CD8-positive, alpha-beta memory T cell (primary cell): ENCODE measurements at regions not wholly inside any gene's neighbourhood (a gene's known extent, or its start where the extent isn't known, plus 50 kb on each side); places are given as distances from the start of the nearest gene placed in this dataset.
A peak's percentile ranks its signal among the peaks of the same experiment; 100 is the strongest.

ENCODE experiments used
- CTCF ChIA-PET: fragments of 350-600 bp; sonication (Branson Sonifier 250); formaldehyde crosslinking; loops from one replicate; lab custom pipeline; 2021; ENCODE audit warnings: antibody characterized with exemption; lab: Charles Lee
- POLR2A ChIA-PET: fragments of 350-600 bp; sonication (Branson Sonifier 250); formaldehyde crosslinking; loops from one replicate; lab custom pipeline; 2021; ENCODE audit warnings: antibody characterized with exemption; lab: Charles Lee
- DNase-seq, 5 donors: peaks; one replicate each; pipeline versions ENCODE4 v3.0.0 to v3.0.0-alpha.2; 2020 to 2022; ENCODE audit warnings: mixed read lengths in 1 of 5
- H3K27ac ChIP-seq: one replicate; pipeline ENCODE4 v1.7.0; 2013; ENCODE audit warnings: low read depth, mild to moderate bottlenecking, low read length, moderate library complexity
- H3K27me3 ChIP-seq: 2 replicates; pipeline ENCODE4 v1.7.0; 2013; ENCODE audit warnings: low read length, mild to moderate bottlenecking; ENCODE audit not compliant: insufficient read depth, poor library complexity, severe bottlenecking
- H3K36me3 ChIP-seq: 2 replicates; pipeline ENCODE4 v1.7.0; 2013; ENCODE audit warnings: mild to moderate bottlenecking, low read length, moderate library complexity; ENCODE audit not compliant: insufficient read depth
- H3K4me1 ChIP-seq: 2 replicates; pipeline ENCODE4 v1.7.0; 2013; ENCODE audit warnings: mild to moderate bottlenecking, low read length, moderate library complexity; ENCODE audit not compliant: insufficient read depth
- H3K4me3 ChIP-seq: 2 replicates; pipeline ENCODE4 v1.7.0; 2013; ENCODE audit warnings: mild to moderate bottlenecking, low read length
- H3K9me3 ChIP-seq: 2 replicates; pipeline ENCODE4 v1.7.0; 2013; ENCODE audit warnings: mild to moderate bottlenecking, low read length
- H3K27ac Mint-ChIP-seq, 8 donors: one replicate each; pipeline ENCODE4 v1.8.0; 2020 to 2021; ENCODE audit warnings: mixed read lengths in 8 of 8, mild to moderate bottlenecking in 6 of 8, inconsistent platforms in 3 of 8, moderate library complexity in 3 of 8
- H3K27me3 Mint-ChIP-seq, 2 donors: one replicate each; pipeline ENCODE4 v1.8.0; 2020 to 2021; ENCODE audit warnings: mixed read lengths in 2 of 2, mild to moderate bottlenecking in 1 of 2, moderate library complexity in 1 of 2
- H3K36me3 Mint-ChIP-seq, 3 donors: one replicate each; pipeline ENCODE4 v1.8.0; 2020 to 2021; ENCODE audit warnings: mixed read lengths in 3 of 3, inconsistent platforms in 1 of 3, mild to moderate bottlenecking in 1 of 3
- H3K4me1 Mint-ChIP-seq, 3 donors: one replicate each; pipeline ENCODE4 v1.8.0; 2020 to 2021; ENCODE audit warnings: mixed read lengths in 3 of 3, inconsistent platforms in 1 of 3, mild to moderate bottlenecking in 1 of 3
- H3K4me3 Mint-ChIP-seq, 7 donors: one replicate each; pipeline ENCODE4 v1.8.0; 2020 to 2021; ENCODE audit warnings: mixed read lengths in 7 of 7, mild to moderate bottlenecking in 6 of 7, moderate library complexity in 4 of 7, inconsistent platforms in 2 of 7
- H3K9me3 Mint-ChIP-seq, 5 donors: one replicate each; pipeline ENCODE4 v1.8.0; 2020 to 2022; ENCODE audit warnings: mixed read lengths in 5 of 5, mild to moderate bottlenecking in 3 of 5, moderate library complexity in 2 of 5, inconsistent platforms in 1 of 5

GRCh38 chr2:64865073-64865830 lies 123.9 kb upstream of the SLC1A4 start:
- peak; percentile 48 to 74 (median 70) for DNase-seq
- H3K4me3 ChIP-seq: peak overlapping the region; percentile 63
- no peak overlapping the region for H3K27ac ChIP-seq
- Mint-ChIP-seq H3K27me3 (peaks cover 7% of the 10 kb centered on the region in 2 donors), H3K4me1 (peaks cover 0 to 4% (median 0%) of the 10 kb centered on the region in 3 donors), H3K27ac (peak overlapping the region in 3 of 8 donors; percentile 71 to 80 (median 74)), H3K9me3 (no peaks in the 10 kb centered on the region), H3K4me3 (peak overlapping the region in 5 of 7 donors; percentile 74 to 91 (median 79)), H3K36me3 (no peaks in the 10 kb centered on the region)
- no peaks in the 10 kb centered on the region for H3K9me3 ChIP-seq
- ChIA-PET POLR2A (interaction anchor here (0.6 to 0.7 kb wide), 3 partner anchors 210 to 269 kb away, joined by 4 to 9 read pairs (median 4); no protein-coding TSS in a partner anchor), CTCF (interaction anchor here (1.0 to 2.7 kb wide), 6 partner anchors 101 to 342 kb away, joined by 3 to 13 read pairs (median 6); no protein-coding TSS in a partner anchor)
- no peaks in the 10 kb centered on the region for H3K36me3 ChIP-seq
- H3K27me3 ChIP-seq: no peaks in the 10 kb centered on the region
- peaks cover 8% of the 10 kb centered on the region for H3K4me1 ChIP-seq

GRCh38 chr2:64865831-64866345 lies 123.3 kb upstream of the SLC1A4 start:
- ChIA-PET POLR2A (no interaction called here), CTCF (interaction anchor here (1.5 to 2.9 kb wide), 3 partner anchors 220 to 280 kb away, joined by 3 to 20 read pairs (median 14); no protein-coding TSS in a partner anchor)
- Histone ChIP-seq H3K27ac (no peak overlapping the region), H3K4me1 (peaks cover 8% of the 10 kb centered on the region), H3K27me3 (no peaks in the 10 kb centered on the region), H3K9me3 (no peaks in the 10 kb centered on the region), H3K36me3 (no peaks in the 10 kb centered on the region), H3K4me3 (no peak overlapping the region)
- no peak overlapping the region for H3K27ac Mint-ChIP-seq
- H3K9me3 Mint-ChIP-seq: no peaks in the 10 kb centered on the region
- H3K4me1 Mint-ChIP-seq: peaks cover 0 to 4% (median 0%) of the 10 kb centered on the region in 3 donors
- peaks cover 7% of the 10 kb centered on the region in 2 donors for H3K27me3 Mint-ChIP-seq
- no peaks in the 10 kb centered on the region for H3K36me3 Mint-ChIP-seq
- no peak for DNase-seq
- H3K4me3 Mint-ChIP-seq: peak overlapping the region in 4 of 7 donors; percentile 13 to 69 (median 48)

DNA sequence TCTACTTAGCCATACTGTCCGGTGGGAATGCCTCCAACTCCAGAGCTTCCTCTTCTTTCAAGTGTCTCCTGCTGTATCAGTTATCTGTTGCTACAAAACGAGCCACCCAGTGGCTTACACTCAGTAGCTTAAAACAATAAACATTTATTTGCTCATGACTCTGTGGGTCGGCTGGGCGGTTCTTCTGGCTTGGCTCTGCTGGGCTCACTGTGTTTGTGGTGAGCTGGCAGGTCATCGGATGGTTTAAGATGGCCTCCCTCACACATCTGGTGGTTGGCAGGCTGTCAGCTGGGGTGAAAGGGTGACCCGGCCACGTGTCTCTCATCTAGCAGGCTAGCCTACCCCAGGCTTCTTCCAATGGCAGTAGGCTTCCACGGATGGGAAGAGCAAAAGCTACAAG lies 122.4 kb upstream of the SLC1A4 start:
- Histone ChIP-seq H3K4me3 (no peak overlapping the region), H3K36me3 (no peaks in the 10 kb centered on the region), H3K27me3 (no peaks in the 10 kb centered on the region), H3K9me3 (no peaks in the 10 kb centered on the region), H3K27ac (no peak overlapping the region), H3K4me1 (peaks cover 8% of the 10 kb centered on the region)
- ChIA-PET POLR2A (no interaction called here), CTCF (interaction anchor here (0.9 to 2.9 kb wide), 14 partner anchors 8 to 536 kb away, joined by 3 to 20 read pairs (median 6); partner anchors contain the start of genes AFTPH and SERTAD2)
- peak overlapping the region in 6 of 7 donors; percentile 17 to 75 (median 46) for H3K4me3 Mint-ChIP-seq
- H3K4me1 Mint-ChIP-seq: peaks cover 0 to 4% (median 0%) of the 10 kb centered on the region in 3 donors
- no peak for DNase-seq
- peak overlapping the region in 1 of 8 donors; percentile 53 for H3K27ac Mint-ChIP-seq
- no peaks in the 10 kb centered on the region for H3K9me3 Mint-ChIP-seq
- no peaks in the 10 kb centered on the region for H3K36me3 Mint-ChIP-seq
- peaks cover 7% of the 10 kb centered on the region in 2 donors for H3K27me3 Mint-ChIP-seq

DNA sequence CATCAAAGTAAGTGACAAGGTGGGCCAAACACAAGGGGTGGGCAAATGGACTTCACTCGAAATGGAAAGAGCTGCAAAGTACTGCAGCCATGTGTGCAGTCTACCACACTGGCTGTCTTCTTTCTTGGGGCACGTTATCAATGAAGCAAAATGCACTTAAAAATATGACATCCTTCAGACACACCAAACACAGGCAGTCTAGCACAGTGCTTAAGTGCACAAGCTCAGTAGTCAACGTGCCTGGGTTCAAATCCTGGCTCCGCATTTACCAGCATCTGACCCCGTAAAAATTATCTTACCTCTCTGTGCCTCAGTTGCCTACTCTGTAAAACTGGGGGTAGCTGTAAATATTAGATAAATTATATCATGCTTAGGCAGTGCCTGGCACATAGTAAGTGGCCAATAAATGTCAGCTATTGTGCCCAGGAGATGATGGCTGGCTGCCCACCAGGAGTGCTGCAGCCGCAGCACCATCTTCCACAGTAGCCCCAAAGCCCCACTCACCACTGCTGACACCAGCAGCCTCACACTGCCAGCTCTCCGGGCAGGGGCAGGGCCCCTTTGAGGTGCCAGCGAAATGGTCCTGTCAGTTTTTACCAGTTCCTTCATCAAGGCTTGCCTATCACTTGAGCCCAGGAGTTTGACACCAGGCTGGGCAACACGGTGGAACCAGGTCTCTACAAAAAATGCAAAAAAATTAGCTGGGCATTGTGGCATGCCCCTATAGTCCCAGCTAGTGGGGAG lies 121.8 kb upstream of the SLC1A4 start:
- peaks cover 0 to 4% (median 0%) of the 10 kb centered on the region in 3 donors for H3K4me1 Mint-ChIP-seq
- no peaks in the 10 kb centered on the region for H3K9me3 Mint-ChIP-seq
- H3K9me3 ChIP-seq: no peaks in the 10 kb centered on the region
- H3K4me3 ChIP-seq: no peak overlapping the region
- no peak overlapping the region for H3K27ac ChIP-seq
- H3K4me3 Mint-ChIP-seq: peak overlapping the region in 1 of 7 donors; percentile 62
- no peaks in the 10 kb centered on the region for H3K27me3 ChIP-seq
- H3K36me3 Mint-ChIP-seq: no peaks in the 10 kb centered on the region
- H3K27ac Mint-ChIP-seq: peak overlapping the region in 1 of 8 donors; percentile 53
- no peaks in the 10 kb centered on the region for H3K36me3 ChIP-seq
- H3K27me3 Mint-ChIP-seq: peaks cover 7% of the 10 kb centered on the region in 2 donors
- no peak for DNase-seq
- CTCF ChIA-PET: interaction anchor here (0.8 to 2.9 kb wide), 15 partner anchors 8 to 536 kb away, joined by 3 to 20 read pairs (median 5); partner anchors contain the start of genes AFTPH and SERTAD2
- POLR2A ChIA-PET: interaction anchor here (0.6 kb wide), 1 partner anchor 891 kb away, joined by 3 read pairs; no protein-coding TSS in a partner anchor
- H3K4me1 ChIP-seq: peaks cover 8% of the 10 kb centered on the region

DNA sequence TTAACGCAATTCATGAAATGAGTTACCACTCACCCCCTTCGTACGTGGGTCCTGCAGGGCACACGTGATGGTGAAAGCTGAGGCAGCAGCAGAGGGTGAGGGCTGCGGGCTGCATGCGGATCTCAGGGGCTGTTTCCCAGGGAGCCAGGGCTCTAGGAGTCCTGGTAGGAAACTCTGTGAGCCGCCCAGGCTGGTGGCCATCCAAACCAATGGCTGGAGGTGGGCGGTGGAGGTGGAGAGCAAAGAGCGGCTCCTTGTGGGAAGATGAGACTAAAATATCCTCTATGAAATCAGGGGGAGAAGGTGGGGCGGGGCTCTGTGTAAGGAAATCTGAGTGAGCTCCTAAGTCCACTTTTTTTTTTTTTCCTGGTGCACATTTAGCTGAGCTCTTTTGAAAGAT lies 120.1 kb upstream of the SLC1A4 start:
- no peak for DNase-seq
- H3K36me3 Mint-ChIP-seq: no peaks in the 10 kb centered on the region
- H3K27ac ChIP-seq: no peak overlapping the region
- no peaks in the 10 kb centered on the region for H3K27me3 ChIP-seq
- no peak overlapping the region for H3K27ac Mint-ChIP-seq
- peaks cover 6 to 12% (median 8%) of the 10 kb centered on the region in 3 donors for H3K4me1 Mint-ChIP-seq
- no peak overlapping the region for H3K4me3 Mint-ChIP-seq
- H3K9me3 ChIP-seq: no peaks in the 10 kb centered on the region
- H3K27me3 Mint-ChIP-seq: peaks cover 7% of the 10 kb centered on the region in 2 donors
- H3K36me3 ChIP-seq: no peaks in the 10 kb centered on the region
- H3K4me3 ChIP-seq: no peak overlapping the region
- peaks cover 15% of the 10 kb centered on the region for H3K4me1 ChIP-seq
- ChIA-PET CTCF (interaction anchor here (1.0 to 2.9 kb wide), 6 partner anchors 215 to 538 kb away, joined by 3 to 20 read pairs (median 8); partner anchors contain the start of gene SERTAD2), POLR2A (no interaction called here)
- H3K9me3 Mint-ChIP-seq: no peaks in the 10 kb centered on the region

GRCh38 chr2:64873472-64873924 lies 115.7 kb upstream of the SLC1A4 start:
- H3K4me3 Mint-ChIP-seq: peak overlapping the region in 3 of 7 donors; percentile 57 to 75 (median 61)
- peak; percentile 63 to 79 (median 69) for DNase-seq
- no peaks in the 10 kb centered on the region for H3K9me3 Mint-ChIP-seq
- peak overlapping the region in 3 of 8 donors; percentile 1 to 83 (median 60) for H3K27ac Mint-ChIP-seq
- peaks cover 6% of the 10 kb centered on the region in 2 donors for H3K27me3 Mint-ChIP-seq
- ChIA-PET CTCF (interaction anchor here (0.7 to 3.6 kb wide), 15 partner anchors 12 to 544 kb away, joined by 3 to 27 read pairs (median 5); partner anchors contain the start of genes AFTPH and SERTAD2), POLR2A (no interaction called here)
- no peak overlapping the region for H3K4me3 ChIP-seq
- H3K36me3 ChIP-seq: no peaks in the 10 kb centered on the region
- H3K4me1 Mint-ChIP-seq: peaks cover 6 to 8% (median 7%) of the 10 kb centered on the region in 3 donors
- peaks cover 7% of the 10 kb centered on the region for H3K4me1 ChIP-seq
- no peaks in the 10 kb centered on the region for H3K27me3 ChIP-seq
- no peaks in the 10 kb centered on the region for H3K9me3 ChIP-seq
- H3K36me3 Mint-ChIP-seq: no peaks in the 10 kb centered on the region
- no peak overlapping the region for H3K27ac ChIP-seq

GRCh38 chr2:64874593-64874992 lies 114.6 kb upstream of the SLC1A4 start:
- CTCF ChIA-PET: interaction anchor here (3.1 to 3.6 kb wide), 2 partner anchors 351 to 545 kb away, joined by 21 to 27 read pairs; partner anchors contain the start of gene AFTPH
- H3K4me3 Mint-ChIP-seq: no peak overlapping the region
- no peak overlapping the region for H3K4me3 ChIP-seq
- no peaks in the 10 kb centered on the region for H3K9me3 Mint-ChIP-seq
- POLR2A ChIA-PET: no interaction called here
- H3K36me3 Mint-ChIP-seq: no peaks in the 10 kb centered on the region
- no peaks in the 10 kb centered on the region for H3K9me3 ChIP-seq
- peaks cover 7% of the 10 kb centered on the region for H3K4me1 ChIP-seq
- H3K27ac Mint-ChIP-seq: peak overlapping the region in 1 of 8 donors; percentile 47
- H3K27ac ChIP-seq: no peak overlapping the region
- H3K4me1 Mint-ChIP-seq: peaks cover 6 to 8% (median 7%) of the 10 kb centered on the region in 3 donors
- H3K36me3 ChIP-seq: no peaks in the 10 kb centered on the region
- H3K27me3 ChIP-seq: no peaks in the 10 kb centered on the region
- H3K27me3 Mint-ChIP-seq: peaks cover 2 to 6% of the 10 kb centered on the region in 2 donors
- no peak for DNase-seq
